ENCODE measurements at regions not wholly inside any gene's neighbourhood (a gene's known extent, or its start where the extent isn't known, plus 50 kb on each side); places are given as distances from the start of the nearest gene placed in this dataset.

- TF ChIP-seq CTCF (IDR thresholded peaks at IDR 0.05) (no peak), POLR2A (IDR thresholded peaks at IDR 0.05) (no peak)
These were observed 144.0 kb downstream of the SPTSSA start for GRCh38 chr14:34318014-34318413.
